Uterus (tissue), 2 donors: ENCODE measurements at regions not wholly inside any gene's neighbourhood (a gene's known extent, or its start where the extent isn't known, plus 50 kb on each side); places are given as distances from the start of the nearest gene placed in this dataset.

Experiments used
- POLR2A ChIP-seq, 2 donors: fragments of 450-650 bp; IDR thresholded peaks; one replicate each; pipeline ENCODE4 v1.6.1; 2016; ENCODE audit warnings: antibody characterized with exemption in 2 of 2, mild to moderate bottlenecking in 1 of 2, moderate library complexity in 1 of 2
- TF ChIP-seq, protein P1 (sequence below), 4 experiments: fragments of 200-600 bp in 2 of 4; fragments of 450-650 bp in 2 of 4; sonication (generic) in 2 of 4; IDR thresholded peaks; one replicate each; pipeline ENCODE4 v1.5.1; 2016 to 2019; ENCODE audit warnings: antibody characterized with exemption in 4 of 4, mild to moderate bottlenecking in 2 of 4, moderate library complexity in 1 of 4

DNA sequence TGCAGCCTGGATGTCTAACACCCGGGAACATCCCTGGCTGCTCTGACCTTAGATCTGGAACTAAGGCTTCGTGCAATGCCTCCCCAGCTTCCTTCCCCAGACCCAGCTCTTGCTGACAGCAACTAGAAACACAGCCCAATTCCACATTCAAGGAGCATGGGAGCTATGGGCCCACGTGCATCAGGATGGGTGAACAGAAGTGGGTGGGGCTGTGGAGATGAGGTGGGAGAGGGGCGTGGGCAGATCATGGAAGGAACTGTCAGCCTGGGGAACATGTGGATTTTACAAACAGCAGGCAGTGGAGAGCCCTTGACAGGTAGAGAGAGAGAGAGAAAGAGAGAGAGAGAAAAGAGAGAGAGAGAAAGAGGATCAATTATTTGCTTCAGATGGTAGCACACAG, 231.6 kb downstream of the MATN1 start:
- TF ChIP-seq, protein P1, sequence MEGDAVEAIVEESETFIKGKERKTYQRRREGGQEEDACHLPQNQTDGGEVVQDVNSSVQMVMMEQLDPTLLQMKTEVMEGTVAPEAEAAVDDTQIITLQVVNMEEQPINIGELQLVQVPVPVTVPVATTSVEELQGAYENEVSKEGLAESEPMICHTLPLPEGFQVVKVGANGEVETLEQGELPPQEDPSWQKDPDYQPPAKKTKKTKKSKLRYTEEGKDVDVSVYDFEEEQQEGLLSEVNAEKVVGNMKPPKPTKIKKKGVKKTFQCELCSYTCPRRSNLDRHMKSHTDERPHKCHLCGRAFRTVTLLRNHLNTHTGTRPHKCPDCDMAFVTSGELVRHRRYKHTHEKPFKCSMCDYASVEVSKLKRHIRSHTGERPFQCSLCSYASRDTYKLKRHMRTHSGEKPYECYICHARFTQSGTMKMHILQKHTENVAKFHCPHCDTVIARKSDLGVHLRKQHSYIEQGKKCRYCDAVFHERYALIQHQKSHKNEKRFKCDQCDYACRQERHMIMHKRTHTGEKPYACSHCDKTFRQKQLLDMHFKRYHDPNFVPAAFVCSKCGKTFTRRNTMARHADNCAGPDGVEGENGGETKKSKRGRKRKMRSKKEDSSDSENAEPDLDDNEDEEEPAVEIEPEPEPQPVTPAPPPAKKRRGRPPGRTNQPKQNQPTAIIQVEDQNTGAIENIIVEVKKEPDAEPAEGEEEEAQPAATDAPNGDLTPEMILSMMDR (IDR thresholded peaks at IDR 0.05): no peak
- TF ChIP-seq POLR2A (IDR thresholded peaks at IDR 0.05): no peak
